Activated naive CD8-positive, alpha-beta T cell treated with anti-CD3 and anti-CD28 coated beads for 36 hours (primary cell): ENCODE measurements at regions not wholly inside any gene's neighbourhood (a gene's known extent, or its start where the extent isn't known, plus 50 kb on each side); places are given as distances from the start of the nearest gene placed in this dataset.

ENCODE experiments used
- DNase-seq: peaks from one replicate; pipeline ENCODE4 v3.0.0; 2021
- H3K27ac Mint-ChIP-seq: one replicate; pipeline ENCODE4 v1.8.0; 2022; ENCODE audit warnings: mild to moderate bottlenecking, moderate library complexity, mixed read lengths
- H3K27me3 Mint-ChIP-seq: one replicate; pipeline ENCODE4 v1.8.0; 2022; ENCODE audit warnings: mild to moderate bottlenecking, mixed read lengths
- H3K36me3 Mint-ChIP-seq: one replicate; pipeline ENCODE4 v1.8.0; 2021; ENCODE audit warnings: mild to moderate bottlenecking, mixed read lengths
- H3K4me1 Mint-ChIP-seq: one replicate; pipeline ENCODE4 v1.8.0; 2021; ENCODE audit warnings: mixed read lengths
- H3K4me3 Mint-ChIP-seq: one replicate; pipeline ENCODE4 v1.8.0; 2022; ENCODE audit warnings: mild to moderate bottlenecking, moderate library complexity, mixed read lengths
- H3K9me3 Mint-ChIP-seq: one replicate; pipeline ENCODE4 v1.8.0; 2022; ENCODE audit warnings: mixed read lengths

- Mint-ChIP-seq H3K9me3 (no peaks in the 10 kb centered on the region), H3K4me1 (no peaks in the 10 kb centered on the region), H3K27me3 (no peaks in the 10 kb centered on the region), H3K27ac (no peak overlapping the region), H3K4me3 (no peak overlapping the region), H3K36me3 (no peaks in the 10 kb centered on the region)
- no peak for DNase-seq
Measured at GRCh38 chr22:44409211-44409973, 88.6 kb downstream of the RTL6 start.

GRCh38 chr22:44408829-44409192 is 89.2 kb downstream of the RTL6 start:
- Mint-ChIP-seq H3K27ac (no peak overlapping the region), H3K27me3 (no peaks in the 10 kb centered on the region), H3K4me1 (no peaks in the 10 kb centered on the region), H3K36me3 (no peaks in the 10 kb centered on the region), H3K9me3 (no peaks in the 10 kb centered on the region), H3K4me3 (no peak overlapping the region)
- no peak for DNase-seq

- Mint-ChIP-seq H3K27ac (no peak overlapping the region), H3K4me3 (no peak overlapping the region), H3K4me1 (no peaks in the 10 kb centered on the region), H3K9me3 (no peaks in the 10 kb centered on the region), H3K27me3 (no peaks in the 10 kb centered on the region), H3K36me3 (no peaks in the 10 kb centered on the region)
- no peak for DNase-seq
Measured at GRCh38 chr22:44407987-44408828, 89.8 kb downstream of the RTL6 start.

GRCh38 chr22:44407171-44407986 is 90.7 kb downstream of the RTL6 start:
- DNase-seq = no peak
- no peaks in the 10 kb centered on the region for H3K36me3 Mint-ChIP-seq
- H3K27me3 Mint-ChIP-seq = no peaks in the 10 kb centered on the region
- no peaks in the 10 kb centered on the region for H3K9me3 Mint-ChIP-seq
- H3K4me3 Mint-ChIP-seq = no peak overlapping the region
- no peak overlapping the region for H3K27ac Mint-ChIP-seq
- H3K4me1 Mint-ChIP-seq = no peaks in the 10 kb centered on the region

- no peaks in the 10 kb centered on the region for H3K27me3 Mint-ChIP-seq
- H3K9me3 Mint-ChIP-seq = no peaks in the 10 kb centered on the region
- H3K4me1 Mint-ChIP-seq = no peaks in the 10 kb centered on the region
- H3K36me3 Mint-ChIP-seq = no peaks in the 10 kb centered on the region
- no peak for DNase-seq
- H3K4me3 Mint-ChIP-seq = no peak overlapping the region
- H3K27ac Mint-ChIP-seq = no peak overlapping the region
Measured at GRCh38 chr22:44406341-44407170, 91.5 kb downstream of the RTL6 start.

GRCh38 chr22:44405661-44406060 is 92.4 kb downstream of the RTL6 start:
- H3K27ac Mint-ChIP-seq = no peak overlapping the region
- no peak for DNase-seq
- no peaks in the 10 kb centered on the region for H3K36me3 Mint-ChIP-seq
- no peaks in the 10 kb centered on the region for H3K27me3 Mint-ChIP-seq
- no peaks in the 10 kb centered on the region for H3K9me3 Mint-ChIP-seq
- H3K4me1 Mint-ChIP-seq = no peaks in the 10 kb centered on the region
- H3K4me3 Mint-ChIP-seq = no peak overlapping the region

- no peaks in the 10 kb centered on the region for H3K9me3 Mint-ChIP-seq
- DNase-seq = no peak
- H3K36me3 Mint-ChIP-seq = no peaks in the 10 kb centered on the region
- H3K4me1 Mint-ChIP-seq = no peaks in the 10 kb centered on the region
- no peak overlapping the region for H3K27ac Mint-ChIP-seq
- no peaks in the 10 kb centered on the region for H3K27me3 Mint-ChIP-seq
- H3K4me3 Mint-ChIP-seq = no peak overlapping the region
Measured at GRCh38 chr22:44404341-44405020, 91.7 kb upstream of the SHISAL1 start.

GRCh38 chr22:44403602-44404329 is 91.0 kb upstream of the SHISAL1 start:
- no peak overlapping the region for H3K27ac Mint-ChIP-seq
- no peaks in the 10 kb centered on the region for H3K36me3 Mint-ChIP-seq
- H3K27me3 Mint-ChIP-seq = no peaks in the 10 kb centered on the region
- no peaks in the 10 kb centered on the region for H3K9me3 Mint-ChIP-seq
- DNase-seq = no peak
- H3K4me3 Mint-ChIP-seq = no peak overlapping the region
- H3K4me1 Mint-ChIP-seq = no peaks in the 10 kb centered on the region

GRCh38 chr22:44403166-44403565 is 90.4 kb upstream of the SHISAL1 start:
- H3K9me3 Mint-ChIP-seq = no peaks in the 10 kb centered on the region
- H3K4me1 Mint-ChIP-seq = no peaks in the 10 kb centered on the region
- no peaks in the 10 kb centered on the region for H3K36me3 Mint-ChIP-seq
- no peak overlapping the region for H3K4me3 Mint-ChIP-seq
- DNase-seq = no peak
- H3K27ac Mint-ChIP-seq = no peak overlapping the region
- H3K27me3 Mint-ChIP-seq = no peaks in the 10 kb centered on the region

- no peak overlapping the region for H3K4me3 Mint-ChIP-seq
- H3K36me3 Mint-ChIP-seq = no peaks in the 10 kb centered on the region
- H3K4me1 Mint-ChIP-seq = no peaks in the 10 kb centered on the region
- H3K27ac Mint-ChIP-seq = no peak overlapping the region
- H3K27me3 Mint-ChIP-seq = no peaks in the 10 kb centered on the region
- no peak for DNase-seq
- H3K9me3 Mint-ChIP-seq = no peaks in the 10 kb centered on the region
Measured at GRCh38 chr22:44402196-44403111, 89.7 kb upstream of the SHISAL1 start.

- no peak for DNase-seq
- H3K36me3 Mint-ChIP-seq = no peaks in the 10 kb centered on the region
- no peaks in the 10 kb centered on the region for H3K27me3 Mint-ChIP-seq
- no peaks in the 10 kb centered on the region for H3K9me3 Mint-ChIP-seq
- H3K27ac Mint-ChIP-seq = no peak overlapping the region
- no peak overlapping the region for H3K4me3 Mint-ChIP-seq
- no peaks in the 10 kb centered on the region for H3K4me1 Mint-ChIP-seq
Measured at GRCh38 chr22:44401783-44402110, 89.0 kb upstream of the SHISAL1 start.

GRCh38 chr22:44400763-44401060 is 88.0 kb upstream of the SHISAL1 start:
- H3K4me3 Mint-ChIP-seq = no peak overlapping the region
- H3K9me3 Mint-ChIP-seq = no peaks in the 10 kb centered on the region
- H3K4me1 Mint-ChIP-seq = no peaks in the 10 kb centered on the region
- no peaks in the 10 kb centered on the region for H3K27me3 Mint-ChIP-seq
- no peak overlapping the region for H3K27ac Mint-ChIP-seq
- DNase-seq = no peak
- H3K36me3 Mint-ChIP-seq = no peaks in the 10 kb centered on the region
